GM18870 (cell line): ENCODE measurements at regions not wholly inside any gene's neighbourhood (a gene's known extent, or its start where the extent isn't known, plus 50 kb on each side); places are given as distances from the start of the nearest gene placed in this dataset.
"Not testable (repeated sequence)": the region's sequence is repeated elsewhere in the genome, so short reads cannot be mapped to it uniquely, and the experiment has no call there.

Experiments
- ATAC-seq: cut with Tn5 transposase; IDR thresholded peaks from one replicate; pipeline ENCODE4 v1.9.1; 2021; ENCODE audit warnings: moderate library complexity; ENCODE audit not compliant: unreplicated experiment

- peak; percentile 67 for ATAC-seq
Observed at GRCh38 chr17:14744761-14745473, 444.0 kb downstream of the HS3ST3B1 start.

- no peak for ATAC-seq
Observed at GRCh38 chr17:14741491-14741890, 440.6 kb downstream of the HS3ST3B1 start.

GRCh38 chr17:14739656-14740431 lies 439.0 kb downstream of the HS3ST3B1 start:
- ATAC-seq = no peak

GRCh38 chr17:14738652-14738988 lies 437.7 kb downstream of the HS3ST3B1 start:
- no peak for ATAC-seq

- ATAC-seq = peak; percentile 75
Observed at GRCh38 chr17:14737984-14738651, 437.2 kb downstream of the HS3ST3B1 start.

GRCh38 chr17:14736631-14737030 lies 435.8 kb downstream of the HS3ST3B1 start:
- no peak for ATAC-seq

- ATAC-seq = no peak
Observed at GRCh38 chr17:14733376-14733775, 432.5 kb downstream of the HS3ST3B1 start.

- ATAC-seq = no peak
Observed at GRCh38 chr17:14732211-14732610, 431.3 kb downstream of the HS3ST3B1 start.

GRCh38 chr17:14731591-14731990 lies 430.7 kb downstream of the HS3ST3B1 start:
- ATAC-seq = no peak

GRCh38 chr17:14730821-14731220 lies 429.9 kb downstream of the HS3ST3B1 start:
- no peak for ATAC-seq

GRCh38 chr17:14725729-14726128 lies 424.8 kb downstream of the HS3ST3B1 start:
- ATAC-seq = no peak

- no peak for ATAC-seq
Observed at GRCh38 chr17:14724770-14725169, 423.9 kb downstream of the HS3ST3B1 start.

- ATAC-seq = not testable (repeated sequence)
Observed at GRCh38 chr17:14723349-14723748, 422.5 kb downstream of the HS3ST3B1 start.

GRCh38 chr17:14719942-14720341 lies 419.1 kb downstream of the HS3ST3B1 start:
- ATAC-seq = no peak

GRCh38 chr17:14717859-14718258 lies 417.0 kb downstream of the HS3ST3B1 start:
- ATAC-seq = no peak

GRCh38 chr17:14715561-14715960 lies 414.7 kb downstream of the HS3ST3B1 start:
- ATAC-seq = no peak

GRCh38 chr17:14712611-14713021 lies 411.7 kb downstream of the HS3ST3B1 start:
- ATAC-seq = no peak

GRCh38 chr17:14704121-14704520 lies 403.2 kb downstream of the HS3ST3B1 start:
- no peak for ATAC-seq

GRCh38 chr17:14701886-14702285 lies 401.0 kb downstream of the HS3ST3B1 start:
- no peak for ATAC-seq

GRCh38 chr17:14699574-14700185 lies 398.8 kb downstream of the HS3ST3B1 start:
- no peak for ATAC-seq

- ATAC-seq = no peak
Observed at GRCh38 chr17:14693382-14693781, 392.5 kb downstream of the HS3ST3B1 start.
